HL-60 (cell line): ENCODE measurements at regions not wholly inside any gene's neighbourhood (a gene's known extent, or its start where the extent isn't known, plus 50 kb on each side); places are given as distances from the start of the nearest gene placed in this dataset.

ENCODE experiments used
- DNase-seq, 2 experiments: peaks; one replicate each; pipeline ENCODE4 v3.0.0-alpha.2; 2010 to 2020; ENCODE audit warnings: low read depth in 1 of 2, low spot score in 1 of 2
- H3K27ac ChIP-seq: fragments of 250-450 bp; sonication (Bioruptor Pico); replicated peaks from 2 replicates; pipeline ENCODE4 v1.5.1; 2020; ENCODE audit warnings: mild to moderate bottlenecking, moderate library complexity
- H3K27me3 ChIP-seq: fragments of 250-450 bp; sonication (Bioruptor Pico); 2 replicates; pipeline ENCODE4 v1.5.1; 2021; ENCODE audit warnings: mild to moderate bottlenecking, moderate library complexity; ENCODE audit not compliant: insufficient read depth, poor library complexity, severe bottlenecking
- H3K4me3 ChIP-seq: replicated peaks from 2 replicates; pipeline ENCODE4 v1.5.1; 2011; ENCODE audit warnings: mild to moderate bottlenecking, control low read depth, low read length; ENCODE audit not compliant: insufficient read depth
- GABPA ChIP-seq: IDR thresholded peaks from 2 replicates; pipeline ENCODE4 v1.6.1; 2012; ENCODE audit warnings: low read depth
- POLR2AphosphoS5 ChIP-seq: IDR thresholded peaks from 2 replicates; pipeline ENCODE4 v1.6.1; 2012; ENCODE audit warnings: low read depth
- SPI1 ChIP-seq: IDR thresholded peaks from 2 replicates; pipeline ENCODE4 v1.6.1; 2012; ENCODE audit warnings: low read depth, mild to moderate bottlenecking, borderline replicate concordance
- TF ChIP-seq, protein P1 (sequence below): IDR thresholded peaks from one replicate; pipeline ENCODE4 v1.5.1; 2011; ENCODE audit warnings: low read length, control low read depth, inconsistent platforms; ENCODE audit not compliant: insufficient read depth
- TF ChIP-seq, protein P2 (sequence below): IDR thresholded peaks from 2 replicates; pipeline ENCODE4 v1.6.1; 2012; ENCODE audit warnings: low read depth; ENCODE audit not compliant: insufficient replicate concordance

DNA sequence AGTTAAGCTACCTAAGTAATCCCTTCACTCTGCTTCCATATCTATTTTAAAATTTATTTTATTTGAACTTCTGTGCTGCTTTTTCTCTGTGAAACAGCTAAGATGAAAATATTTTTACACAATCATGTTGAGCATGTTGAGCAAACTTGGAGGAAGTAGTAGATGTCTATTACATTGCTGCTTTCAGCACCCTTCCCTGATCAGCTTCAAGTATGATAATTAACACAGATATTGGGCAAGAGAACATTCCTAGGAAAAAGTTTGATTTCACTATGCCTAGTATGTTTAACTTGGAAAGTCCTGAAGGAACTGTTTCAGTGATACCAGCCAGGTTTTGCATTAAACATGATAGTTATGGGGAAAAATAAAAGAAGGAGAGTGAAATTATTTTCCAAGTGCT, 283.6 kb downstream of the ELAVL2 start:
- Histone ChIP-seq H3K27me3 (no peaks in the 10 kb centered on the region), H3K27ac (no peak overlapping the region), H3K4me3 (no peak overlapping the region)
- DNase-seq, result no peak
- TF ChIP-seq GABPA (no peak), SPI1 (no peak), POLR2AphosphoS5 (no peak)
- TF ChIP-seq, protein P1, sequence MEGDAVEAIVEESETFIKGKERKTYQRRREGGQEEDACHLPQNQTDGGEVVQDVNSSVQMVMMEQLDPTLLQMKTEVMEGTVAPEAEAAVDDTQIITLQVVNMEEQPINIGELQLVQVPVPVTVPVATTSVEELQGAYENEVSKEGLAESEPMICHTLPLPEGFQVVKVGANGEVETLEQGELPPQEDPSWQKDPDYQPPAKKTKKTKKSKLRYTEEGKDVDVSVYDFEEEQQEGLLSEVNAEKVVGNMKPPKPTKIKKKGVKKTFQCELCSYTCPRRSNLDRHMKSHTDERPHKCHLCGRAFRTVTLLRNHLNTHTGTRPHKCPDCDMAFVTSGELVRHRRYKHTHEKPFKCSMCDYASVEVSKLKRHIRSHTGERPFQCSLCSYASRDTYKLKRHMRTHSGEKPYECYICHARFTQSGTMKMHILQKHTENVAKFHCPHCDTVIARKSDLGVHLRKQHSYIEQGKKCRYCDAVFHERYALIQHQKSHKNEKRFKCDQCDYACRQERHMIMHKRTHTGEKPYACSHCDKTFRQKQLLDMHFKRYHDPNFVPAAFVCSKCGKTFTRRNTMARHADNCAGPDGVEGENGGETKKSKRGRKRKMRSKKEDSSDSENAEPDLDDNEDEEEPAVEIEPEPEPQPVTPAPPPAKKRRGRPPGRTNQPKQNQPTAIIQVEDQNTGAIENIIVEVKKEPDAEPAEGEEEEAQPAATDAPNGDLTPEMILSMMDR, result no peak
- TF ChIP-seq, protein P2, sequence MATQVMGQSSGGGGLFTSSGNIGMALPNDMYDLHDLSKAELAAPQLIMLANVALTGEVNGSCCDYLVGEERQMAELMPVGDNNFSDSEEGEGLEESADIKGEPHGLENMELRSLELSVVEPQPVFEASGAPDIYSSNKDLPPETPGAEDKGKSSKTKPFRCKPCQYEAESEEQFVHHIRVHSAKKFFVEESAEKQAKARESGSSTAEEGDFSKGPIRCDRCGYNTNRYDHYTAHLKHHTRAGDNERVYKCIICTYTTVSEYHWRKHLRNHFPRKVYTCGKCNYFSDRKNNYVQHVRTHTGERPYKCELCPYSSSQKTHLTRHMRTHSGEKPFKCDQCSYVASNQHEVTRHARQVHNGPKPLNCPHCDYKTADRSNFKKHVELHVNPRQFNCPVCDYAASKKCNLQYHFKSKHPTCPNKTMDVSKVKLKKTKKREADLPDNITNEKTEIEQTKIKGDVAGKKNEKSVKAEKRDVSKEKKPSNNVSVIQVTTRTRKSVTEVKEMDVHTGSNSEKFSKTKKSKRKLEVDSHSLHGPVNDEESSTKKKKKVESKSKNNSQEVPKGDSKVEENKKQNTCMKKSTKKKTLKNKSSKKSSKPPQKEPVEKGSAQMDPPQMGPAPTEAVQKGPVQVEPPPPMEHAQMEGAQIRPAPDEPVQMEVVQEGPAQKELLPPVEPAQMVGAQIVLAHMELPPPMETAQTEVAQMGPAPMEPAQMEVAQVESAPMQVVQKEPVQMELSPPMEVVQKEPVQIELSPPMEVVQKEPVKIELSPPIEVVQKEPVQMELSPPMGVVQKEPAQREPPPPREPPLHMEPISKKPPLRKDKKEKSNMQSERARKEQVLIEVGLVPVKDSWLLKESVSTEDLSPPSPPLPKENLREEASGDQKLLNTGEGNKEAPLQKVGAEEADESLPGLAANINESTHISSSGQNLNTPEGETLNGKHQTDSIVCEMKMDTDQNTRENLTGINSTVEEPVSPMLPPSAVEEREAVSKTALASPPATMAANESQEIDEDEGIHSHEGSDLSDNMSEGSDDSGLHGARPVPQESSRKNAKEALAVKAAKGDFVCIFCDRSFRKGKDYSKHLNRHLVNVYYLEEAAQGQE, result no peak

DNA sequence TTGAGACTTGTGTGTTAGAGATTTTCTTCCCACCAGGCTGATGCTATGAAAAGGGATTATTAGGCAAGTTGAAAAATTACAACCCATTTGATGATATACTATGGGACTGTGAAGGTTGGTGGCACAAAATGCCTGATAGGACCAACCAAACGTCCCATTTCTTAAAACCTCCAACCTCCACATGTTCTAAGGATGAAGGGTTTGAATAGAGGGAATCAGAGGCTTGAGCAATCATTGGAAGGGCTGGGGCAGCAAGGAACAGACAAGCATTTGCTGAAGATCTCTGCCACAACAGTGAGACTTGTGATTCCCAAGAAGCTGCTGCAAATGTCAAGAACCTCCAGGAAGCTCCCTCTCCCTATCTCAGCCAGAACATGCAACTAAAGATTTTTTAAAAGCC, 283.1 kb downstream of the ELAVL2 start:
- Histone ChIP-seq H3K27me3 (no peaks in the 10 kb centered on the region), H3K4me3 (no peak overlapping the region), H3K27ac (no peak overlapping the region)
- no peak for DNase-seq
- no peak for TF ChIP-seq GABPA
- TF ChIP-seq, protein P1, result no peak

DNA sequence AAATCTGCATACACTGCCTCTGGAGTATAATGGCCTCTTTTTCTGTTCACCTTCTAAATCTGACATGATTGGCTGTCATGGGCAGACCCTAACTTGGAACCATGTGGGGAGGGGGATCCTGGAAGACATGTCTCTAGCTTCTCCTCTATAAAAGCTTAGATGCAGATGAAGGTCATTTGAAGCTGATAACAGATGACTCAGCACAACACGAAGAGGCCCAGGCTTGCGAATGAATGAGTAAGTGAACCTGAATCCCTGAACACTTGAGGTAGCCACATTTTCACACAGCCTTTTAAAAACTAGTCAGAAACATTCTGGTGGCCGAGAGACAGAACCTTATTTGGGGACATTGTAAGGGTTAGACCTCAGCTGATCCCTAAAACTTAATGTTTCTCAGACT, 282.6 kb downstream of the ELAVL2 start:
- TF ChIP-seq POLR2AphosphoS5 (no peak), SPI1 (no peak), GABPA (no peak)
- TF ChIP-seq, protein P1, result no peak
- TF ChIP-seq, protein P2, result no peak

DNA sequence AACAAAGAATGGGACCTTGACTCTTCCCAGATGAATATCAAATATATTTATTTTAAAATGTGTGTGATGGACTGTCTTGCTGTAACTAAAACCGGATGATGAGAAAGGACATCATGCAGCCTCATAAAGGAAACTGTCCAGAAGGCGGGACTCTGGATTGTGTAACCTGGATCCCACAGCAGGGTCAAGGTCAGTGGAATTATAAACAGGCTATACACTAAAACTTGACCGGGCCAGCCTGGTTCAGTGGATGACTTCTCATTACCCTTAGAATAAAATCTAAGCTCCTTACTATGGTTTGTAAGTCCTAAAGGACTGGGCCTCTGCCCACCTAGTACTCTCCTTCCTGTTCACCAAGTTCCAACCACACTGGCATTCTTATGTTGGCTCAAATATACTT, 280.3 kb downstream of the ELAVL2 start:
- H3K27me3 ChIP-seq, result no peaks in the 10 kb centered on the region
- H3K27ac ChIP-seq, result no peak overlapping the region
- no peak overlapping the region for H3K4me3 ChIP-seq
- DNase-seq, result no peak
- TF ChIP-seq SPI1 (no peak), POLR2AphosphoS5 (no peak), GABPA (no peak)
- TF ChIP-seq, protein P1, result no peak
- TF ChIP-seq, protein P2, result no peak

More for the DNA sequence above, 282.6 kb downstream of the ELAVL2 start:
- no peak for DNase-seq
- Histone ChIP-seq H3K27ac (no peak overlapping the region), H3K27me3 (no peaks in the 10 kb centered on the region), H3K4me3 (no peak overlapping the region)
